ENCODE measurements at regions not wholly inside any gene's neighbourhood (a gene's known extent, or its start where the extent isn't known, plus 50 kb on each side); places are given as distances from the start of the nearest gene placed in this dataset.

DNA sequence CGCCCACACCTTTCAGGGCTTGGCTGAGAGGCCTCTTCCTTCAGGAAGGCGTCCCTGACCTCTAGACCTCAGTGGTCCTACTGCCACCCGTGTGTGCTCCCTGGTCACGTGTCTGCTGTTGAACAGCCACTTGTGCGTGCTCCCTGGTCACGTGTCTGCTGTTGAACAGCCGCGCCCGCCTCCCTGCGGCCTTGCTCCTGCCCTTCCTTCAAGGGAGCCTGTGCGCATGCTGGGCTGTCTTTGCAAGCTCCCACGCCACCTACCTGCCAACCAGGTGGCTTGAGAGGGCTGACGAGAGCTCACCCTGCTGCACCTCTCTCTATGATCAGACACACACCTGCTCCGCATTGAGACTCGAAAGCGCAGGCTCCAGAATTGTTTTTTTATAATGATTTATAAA, 179.3 kb downstream of the BMP7 start:
- Mint-ChIP-seq H3K4me1 (peaks cover 8% of the 10 kb centered on the region), H3K36me3 (ENCODE audit: low read depth) (peaks cover 2% of the 10 kb centered on the region), H3K4me3 (no peak overlapping the region), H3K27ac (no peak overlapping the region), H3K27me3 (peaks cover 19% of the 10 kb centered on the region)
- DNase-seq = no peak
- ATAC-seq = no peak
- no peaks in the 10 kb centered on the region for H3K9me3 ChIP-seq (ENCODE audit: control insufficient read depth, low read length, poor library complexity, severe bottlenecking)

DNA sequence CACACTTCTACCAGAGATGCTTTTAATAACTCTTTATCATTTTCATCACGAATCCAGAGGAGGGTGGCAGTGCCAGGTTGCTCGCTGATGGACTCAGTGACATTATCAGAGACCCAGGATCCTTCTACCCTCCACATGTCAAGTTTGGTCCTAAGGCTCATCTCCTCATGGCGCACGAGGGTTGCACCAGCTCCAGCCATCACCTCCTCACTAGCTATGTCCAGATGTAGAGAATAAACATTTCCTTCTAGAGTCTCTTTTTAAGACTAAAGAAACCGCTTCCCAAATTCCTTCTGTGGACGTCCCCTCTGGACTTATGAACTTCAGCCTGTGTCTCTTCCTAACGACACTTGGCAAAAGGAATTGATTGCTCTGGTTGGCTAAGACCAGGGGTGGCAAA, 178.7 kb downstream of the BMP7 start:
- Mint-ChIP-seq H3K36me3 (ENCODE audit: low read depth) (peaks cover 2% of the 10 kb centered on the region), H3K27me3 (peaks cover 25% of the 10 kb centered on the region)

DNA sequence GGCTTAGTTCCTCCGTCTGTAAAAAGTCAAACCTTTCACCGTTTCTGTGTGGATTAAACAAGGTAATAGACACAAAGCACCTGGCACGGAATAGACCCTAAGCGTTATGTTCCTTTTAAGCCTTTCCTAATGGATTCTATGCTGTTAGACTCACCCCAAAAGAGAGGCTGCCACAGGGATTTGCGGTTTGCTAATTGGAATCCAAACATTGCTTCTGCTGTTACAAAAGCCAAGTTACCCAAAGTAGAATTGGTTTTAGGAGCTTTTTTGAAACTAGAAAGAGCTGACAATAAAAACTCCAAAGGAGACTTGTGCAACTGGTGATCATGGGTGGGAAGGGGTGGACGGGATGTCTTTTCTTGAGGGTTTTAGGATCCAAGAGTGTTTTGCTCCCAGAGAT, 178.0 kb downstream of the BMP7 start:
- H3K9me3 ChIP-seq (ENCODE audit: control insufficient read depth, low read length, poor library complexity, severe bottlenecking) = no peaks in the 10 kb centered on the region
- H3K27me3 Mint-ChIP-seq = peaks cover 25% of the 10 kb centered on the region
- no peak for DNase-seq
- peaks cover 2% of the 10 kb centered on the region for H3K36me3 Mint-ChIP-seq (ENCODE audit: low read depth)
- ATAC-seq = no peak
- peaks cover 12% of the 10 kb centered on the region for H3K4me1 Mint-ChIP-seq
- H3K27ac Mint-ChIP-seq = no peak overlapping the region
- no peak overlapping the region for H3K4me3 Mint-ChIP-seq

More for the DNA sequence above, 178.7 kb downstream of the BMP7 start:
- Mint-ChIP-seq H3K4me1 (peaks cover 12% of the 10 kb centered on the region), H3K4me3 (no peak overlapping the region), H3K27ac (no peak overlapping the region)
- DNase-seq = no peak
- no peak for ATAC-seq
- H3K9me3 ChIP-seq (ENCODE audit: control insufficient read depth, low read length, poor library complexity, severe bottlenecking) = no peaks in the 10 kb centered on the region

DNA sequence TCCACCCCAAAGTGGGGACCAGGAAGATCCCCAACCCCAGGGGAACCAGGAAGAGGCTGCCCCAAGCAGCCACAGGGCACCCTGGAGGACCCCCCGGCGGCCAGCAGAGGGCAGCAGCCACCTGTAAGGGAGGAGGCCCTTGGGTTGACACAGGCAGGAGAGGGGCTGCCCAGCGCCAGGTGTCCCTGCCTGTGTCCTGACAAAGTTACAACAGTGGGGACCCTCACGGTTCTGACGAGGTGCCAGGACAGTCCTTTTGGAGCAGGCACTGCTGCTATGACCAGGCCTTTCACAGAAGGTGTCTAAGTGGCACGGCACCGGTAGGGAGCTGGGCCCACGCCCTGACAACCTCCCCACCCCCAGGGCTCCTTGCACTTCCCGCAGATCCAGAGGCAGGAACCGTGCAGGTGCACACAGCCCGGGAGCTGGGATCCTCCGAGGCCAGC, 176.7 kb downstream of the BMP7 start:
- no peaks in the 10 kb centered on the region for H3K9me3 ChIP-seq (ENCODE audit: control insufficient read depth, low read length, poor library complexity, severe bottlenecking)
- Mint-ChIP-seq H3K27ac (peak overlapping the region; percentile 79), H3K4me1 (peaks cover 12% of the 10 kb centered on the region), H3K4me3 (no peak overlapping the region), H3K27me3 (peaks cover 25% of the 10 kb centered on the region), H3K36me3 (ENCODE audit: low read depth) (peaks cover 2% of the 10 kb centered on the region)
- ATAC-seq = peak; percentile 69
- DNase-seq = peak; percentile 21 to 34 (median 21)

DNA sequence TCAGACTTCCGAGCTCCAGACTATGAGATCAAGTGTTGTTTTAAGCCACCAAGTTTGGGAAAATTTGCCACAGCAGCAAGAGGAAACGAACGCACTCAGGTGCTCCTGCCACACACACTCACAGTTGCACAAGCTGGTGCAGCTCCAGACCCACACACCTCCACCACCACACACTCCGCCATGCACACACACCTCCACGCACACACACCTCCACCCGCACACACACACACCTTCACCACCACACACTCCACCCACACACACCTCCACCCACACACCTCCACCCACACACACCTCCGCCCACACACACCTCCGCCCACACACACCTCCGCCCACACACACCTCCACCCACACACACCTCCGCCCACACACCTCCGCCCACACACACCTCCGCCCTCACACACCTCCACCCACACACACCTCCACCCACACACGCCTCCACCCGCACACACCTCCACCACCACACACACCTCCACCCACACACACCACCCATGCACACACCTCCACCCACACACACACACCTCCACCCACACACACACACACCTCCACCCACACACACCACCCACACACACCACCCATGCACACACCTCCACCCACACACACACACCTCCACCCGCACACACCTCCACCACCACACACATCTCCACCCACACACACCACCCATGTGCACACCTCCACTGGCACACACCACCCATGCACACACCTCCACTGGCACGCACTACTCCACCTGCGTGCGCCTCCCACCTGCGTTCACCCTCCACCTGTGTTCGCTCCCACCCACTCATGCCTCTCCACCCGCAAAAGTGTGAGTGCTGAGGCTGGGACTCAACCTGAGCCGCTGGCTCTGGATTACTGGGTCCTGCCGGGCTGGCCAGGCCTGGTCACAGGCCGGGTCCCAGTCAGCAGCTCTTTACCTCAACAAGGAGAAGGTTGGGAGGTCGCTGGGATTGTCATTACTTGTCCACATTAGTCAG, 175.6 kb downstream of the BMP7 start:
- DNase-seq = no peak
- Mint-ChIP-seq H3K27ac (no peak overlapping the region), H3K4me3 (no peak overlapping the region), H3K36me3 (ENCODE audit: low read depth) (peaks cover 2% of the 10 kb centered on the region), H3K4me1 (peaks cover 12% of the 10 kb centered on the region), H3K27me3 (peaks cover 28% of the 10 kb centered on the region)
- no peak for ATAC-seq
- no peaks in the 10 kb centered on the region for H3K9me3 ChIP-seq (ENCODE audit: control insufficient read depth, low read length, poor library complexity, severe bottlenecking)

DNA sequence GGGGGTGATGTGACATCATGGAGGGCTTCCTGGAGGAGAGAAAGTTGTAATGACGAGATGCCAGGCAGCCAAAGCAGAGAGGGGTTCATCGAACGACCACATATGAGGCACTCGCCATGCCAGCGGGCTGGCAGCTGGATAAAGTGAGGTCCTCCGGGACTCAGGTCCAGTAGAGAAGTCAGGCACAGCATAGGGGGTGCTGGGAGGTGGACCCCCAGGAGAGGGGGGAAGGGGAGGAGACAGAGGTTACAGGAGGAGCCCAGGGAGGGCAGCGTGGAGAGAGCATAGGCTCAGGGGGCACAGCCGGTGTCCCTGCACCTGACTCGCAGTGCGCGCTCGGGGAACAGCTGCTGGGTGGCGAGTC, 174.7 kb downstream of the BMP7 start:
- H3K4me3 Mint-ChIP-seq = no peak overlapping the region
- no peaks in the 10 kb centered on the region for H3K9me3 ChIP-seq (ENCODE audit: control insufficient read depth, low read length, poor library complexity, severe bottlenecking)
- DNase-seq = no peak
- H3K27me3 Mint-ChIP-seq = peaks cover 26% of the 10 kb centered on the region
- peaks cover 12% of the 10 kb centered on the region for H3K4me1 Mint-ChIP-seq
- peaks cover 2% of the 10 kb centered on the region for H3K36me3 Mint-ChIP-seq (ENCODE audit: low read depth)
- no peak for ATAC-seq
- no peak overlapping the region for H3K27ac Mint-ChIP-seq

DNA sequence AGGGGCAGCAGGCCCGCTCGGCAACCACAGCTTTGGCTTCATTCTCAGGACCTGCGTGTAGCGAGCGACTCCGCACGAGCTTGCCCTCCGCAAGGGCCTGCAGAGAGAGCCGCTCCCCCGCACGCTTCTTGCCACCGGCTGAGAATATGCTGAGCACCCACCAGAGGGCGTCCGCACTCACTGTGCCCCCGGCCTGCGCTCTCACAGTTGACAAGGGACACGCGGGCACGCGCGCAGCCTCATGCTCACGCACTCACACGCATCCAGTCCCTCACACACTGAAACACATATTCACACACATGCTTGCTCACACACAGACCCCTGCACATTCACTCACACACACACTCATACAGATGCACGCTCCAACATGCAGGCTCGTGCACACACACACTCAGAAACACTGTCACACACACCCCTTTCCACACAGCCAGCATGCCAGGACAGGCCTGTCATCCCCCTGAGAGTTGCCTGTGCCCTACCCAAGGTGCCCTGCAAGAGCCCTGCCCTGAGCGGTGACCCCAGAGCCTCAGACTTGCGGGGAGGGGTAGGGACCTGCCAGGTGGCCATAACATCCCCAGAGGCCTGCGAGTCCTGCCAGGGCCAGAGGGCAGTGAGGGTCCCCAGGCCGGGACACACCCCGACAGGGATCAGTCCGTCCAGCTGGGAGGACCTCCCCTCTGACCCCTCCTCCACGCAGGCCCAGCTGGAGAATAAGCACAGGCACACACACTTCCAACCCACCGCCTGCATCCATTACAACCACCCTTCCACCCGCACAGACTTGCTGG, 174.1 kb downstream of the BMP7 start:
- no peak overlapping the region for H3K27ac Mint-ChIP-seq
- H3K9me3 ChIP-seq (ENCODE audit: control insufficient read depth, low read length, poor library complexity, severe bottlenecking) = no peaks in the 10 kb centered on the region
- peaks cover 12% of the 10 kb centered on the region for H3K4me1 Mint-ChIP-seq

DNA sequence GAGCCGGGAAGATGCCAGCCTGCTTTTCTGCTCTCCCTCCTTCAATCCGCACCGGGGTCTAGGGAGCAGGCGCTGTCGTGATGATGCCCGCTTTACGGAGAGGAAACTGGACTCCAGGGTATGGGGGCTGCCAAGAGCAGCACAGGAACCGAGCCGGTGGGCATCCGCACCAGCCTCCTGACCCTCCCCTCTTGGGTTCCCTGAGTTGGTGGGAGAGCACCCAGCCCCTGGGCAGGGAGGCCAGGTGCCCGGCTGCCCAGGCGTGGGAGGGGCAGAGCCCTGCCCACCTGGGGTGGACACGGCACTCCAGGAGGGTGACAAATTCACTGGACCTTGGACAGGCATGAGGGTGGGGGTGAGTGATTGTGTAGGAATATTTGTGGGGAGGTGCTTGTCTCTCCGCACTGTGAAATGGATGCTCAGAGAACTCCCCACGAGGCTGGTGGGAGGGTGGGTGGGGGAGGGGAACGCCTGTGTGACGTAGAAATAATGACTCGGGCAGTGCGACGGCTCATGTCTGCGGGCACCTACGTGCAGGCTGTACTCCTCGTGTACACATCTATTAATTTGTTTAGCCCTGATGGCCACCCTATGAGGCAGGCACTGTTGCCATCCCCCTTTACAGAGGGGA, 173.4 kb downstream of the BMP7 start:
- H3K27me3 Mint-ChIP-seq = peaks cover 23% of the 10 kb centered on the region
- H3K9me3 ChIP-seq (ENCODE audit: control insufficient read depth, low read length, poor library complexity, severe bottlenecking) = no peaks in the 10 kb centered on the region
- no peak overlapping the region for H3K27ac Mint-ChIP-seq
- no peak overlapping the region for H3K4me3 Mint-ChIP-seq
- peaks cover 2% of the 10 kb centered on the region for H3K36me3 Mint-ChIP-seq (ENCODE audit: low read depth)
- H3K4me1 Mint-ChIP-seq = peaks cover 12% of the 10 kb centered on the region
- ATAC-seq (no peak), DNase-seq (no peak)

More for the DNA sequence above, 174.1 kb downstream of the BMP7 start:
- Mint-ChIP-seq H3K36me3 (ENCODE audit: low read depth) (peaks cover 2% of the 10 kb centered on the region), H3K4me3 (peak overlapping the region; percentile 53), H3K27me3 (peaks cover 26% of the 10 kb centered on the region)
- peak; percentile 72 for ATAC-seq
- peak in 2 of 3 donors; percentile 13 to 25 for DNase-seq

DNA sequence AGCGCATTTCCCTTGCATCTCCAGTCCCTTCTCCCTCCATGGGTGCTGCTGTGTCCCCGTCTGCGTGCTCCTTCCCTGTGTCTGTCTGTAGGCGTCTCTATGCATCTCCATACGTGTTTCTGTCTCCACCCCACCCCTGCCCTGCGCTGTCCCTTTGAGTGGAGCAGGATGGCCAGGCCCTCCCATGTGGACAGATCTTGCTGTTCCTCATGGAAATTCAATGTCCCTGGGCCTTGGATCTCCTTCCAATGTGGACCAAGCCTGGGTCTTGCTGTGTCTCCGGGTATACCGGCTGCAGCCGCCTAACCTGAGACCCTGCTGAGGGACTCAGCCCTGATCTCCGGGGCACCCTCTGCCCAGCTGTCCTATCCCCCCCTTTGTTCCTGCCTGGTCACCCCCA, 172.7 kb downstream of the BMP7 start:
- H3K4me1 Mint-ChIP-seq = peaks cover 12% of the 10 kb centered on the region
- peaks cover 2% of the 10 kb centered on the region for H3K36me3 Mint-ChIP-seq (ENCODE audit: low read depth)
- no peaks in the 10 kb centered on the region for H3K9me3 ChIP-seq (ENCODE audit: control insufficient read depth, low read length, poor library complexity, severe bottlenecking)
- H3K27me3 Mint-ChIP-seq = peaks cover 26% of the 10 kb centered on the region
- H3K4me3 Mint-ChIP-seq = no peak overlapping the region
- no peak overlapping the region for H3K27ac Mint-ChIP-seq
- no peak for DNase-seq
- ATAC-seq = no peak

DNA sequence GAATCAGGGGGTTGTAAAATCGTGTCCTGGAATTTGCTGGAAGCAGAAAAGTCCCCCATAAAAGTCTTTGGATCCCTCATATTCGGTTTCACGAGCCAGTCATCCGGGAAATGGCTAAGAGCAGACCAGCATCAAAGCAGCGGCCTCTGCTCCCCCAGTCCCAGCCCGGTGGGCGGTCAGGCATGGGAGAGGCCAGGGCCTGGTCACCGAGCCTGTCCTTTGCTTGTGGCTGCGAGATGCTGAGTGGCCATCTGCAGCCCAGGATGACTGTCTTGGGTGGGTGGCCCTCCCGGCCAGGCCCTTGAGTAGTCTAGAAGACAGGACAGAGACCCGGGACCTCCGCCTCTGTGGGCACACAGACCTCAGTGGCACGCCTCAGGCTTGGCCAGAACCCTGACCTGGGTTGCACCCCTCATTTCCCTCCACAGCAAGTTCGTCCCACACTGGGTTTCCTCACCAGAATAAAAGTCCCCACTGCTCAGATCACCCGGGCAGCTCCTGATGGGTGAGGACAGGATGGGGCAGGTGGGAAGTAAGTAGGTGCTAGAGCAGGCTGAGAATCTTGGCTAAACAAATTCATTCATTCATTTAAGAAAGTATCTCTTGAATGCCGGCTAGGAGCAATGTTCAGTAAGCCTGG, 172.1 kb downstream of the BMP7 start:
- H3K27ac Mint-ChIP-seq = no peak overlapping the region
- peaks cover 2% of the 10 kb centered on the region for H3K36me3 Mint-ChIP-seq (ENCODE audit: low read depth)
- no peak overlapping the region for H3K4me3 Mint-ChIP-seq
- DNase-seq (no peak), ATAC-seq (no peak)
- H3K4me1 Mint-ChIP-seq = peaks cover 12% of the 10 kb centered on the region
- H3K27me3 Mint-ChIP-seq = peaks cover 26% of the 10 kb centered on the region
- no peaks in the 10 kb centered on the region for H3K9me3 ChIP-seq (ENCODE audit: control insufficient read depth, low read length, poor library complexity, severe bottlenecking)

DNA sequence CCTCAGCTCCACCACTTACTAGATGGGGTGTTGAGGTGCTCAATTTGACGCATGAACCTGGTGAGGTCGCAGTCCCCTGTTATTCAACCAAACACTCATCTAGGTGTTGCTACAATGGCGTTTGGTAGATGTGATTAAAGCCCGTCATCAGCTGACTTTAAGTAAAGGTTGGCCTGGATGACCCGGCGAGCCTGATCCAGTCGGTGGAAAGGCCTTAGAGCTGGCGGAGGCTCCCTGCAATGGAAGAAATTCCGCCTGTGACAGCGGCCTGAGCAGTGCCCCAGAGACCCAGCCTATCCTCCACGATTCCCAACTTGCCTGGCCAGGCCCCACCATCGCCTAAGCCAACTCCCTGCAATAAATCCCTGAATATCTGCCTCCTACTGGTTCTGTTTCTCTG, 171.4 kb downstream of the BMP7 start:
- ATAC-seq (no peak), DNase-seq (no peak)
- H3K9me3 ChIP-seq (ENCODE audit: control insufficient read depth, low read length, poor library complexity, severe bottlenecking) = no peaks in the 10 kb centered on the region
- Mint-ChIP-seq H3K4me3 (no peak overlapping the region), H3K27ac (no peak overlapping the region), H3K27me3 (peaks cover 32% of the 10 kb centered on the region), H3K36me3 (ENCODE audit: low read depth) (peaks cover 2% of the 10 kb centered on the region), H3K4me1 (peaks cover 12% of the 10 kb centered on the region)

DNA sequence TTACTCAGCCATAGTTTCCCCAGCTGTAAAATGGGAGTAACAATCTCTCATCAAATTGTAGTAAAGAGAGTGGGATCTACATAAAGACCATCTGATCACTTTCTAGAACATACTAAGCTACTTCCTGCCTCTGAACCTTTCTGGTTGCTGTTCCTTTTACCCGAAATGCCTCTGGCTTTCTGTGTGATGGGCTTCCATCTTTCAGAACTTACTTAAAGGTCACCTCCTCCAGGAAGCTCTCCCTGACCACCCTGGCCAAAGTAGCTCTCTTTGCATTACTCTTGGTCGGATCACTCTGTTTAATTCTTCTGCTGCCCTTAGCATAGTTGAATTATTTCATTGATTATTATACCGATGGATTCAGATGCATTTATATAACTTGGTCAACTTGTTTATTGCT, 171.0 kb downstream of the BMP7 start:
- Mint-ChIP-seq H3K36me3 (ENCODE audit: low read depth) (no peaks in the 10 kb centered on the region), H3K4me3 (no peak overlapping the region), H3K27ac (no peak overlapping the region), H3K4me1 (peaks cover 9% of the 10 kb centered on the region), H3K27me3 (peaks cover 32% of the 10 kb centered on the region)
- H3K9me3 ChIP-seq (ENCODE audit: control insufficient read depth, low read length, poor library complexity, severe bottlenecking) = no peaks in the 10 kb centered on the region
- no peak for DNase-seq
- ATAC-seq = no peak

All from T-helper 17 cell (primary cell).